HG03457 (cell line): ENCODE measurements at regions not wholly inside any gene's neighbourhood (a gene's known extent, or its start where the extent isn't known, plus 50 kb on each side); places are given as distances from the start of the nearest gene placed in this dataset.
"Not testable (repeated sequence)": the region's sequence is repeated elsewhere in the genome, so short reads cannot be mapped to it uniquely, and the experiment has no call there.

Experiments
- ATAC-seq: cut with Tn5 transposase; IDR thresholded peaks from one replicate; pipeline ENCODE4 v1.9.1; 2021; ENCODE audit warnings: moderate number of reproducible peaks; ENCODE audit not compliant: unreplicated experiment

DNA sequence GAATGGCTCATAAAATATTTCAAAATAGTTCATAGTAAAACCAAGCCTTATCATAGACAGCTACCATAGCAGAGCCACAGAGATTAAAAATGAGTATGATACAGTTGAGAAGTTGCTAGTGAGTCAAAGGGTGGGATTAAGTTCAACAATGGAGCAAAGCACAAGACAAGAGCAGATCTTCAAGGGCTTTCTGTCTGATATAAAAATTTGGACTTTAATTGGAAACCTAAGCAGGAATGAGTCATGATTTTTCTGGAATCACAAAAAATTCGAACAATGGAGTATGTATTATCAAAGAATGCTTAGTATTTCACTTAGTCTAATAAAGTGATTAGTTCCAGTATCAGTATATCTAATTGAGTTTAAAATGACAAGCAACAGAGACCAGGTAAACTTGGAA is 487.3 kb upstream of the NETO1 start:
- no peak for ATAC-seq

DNA sequence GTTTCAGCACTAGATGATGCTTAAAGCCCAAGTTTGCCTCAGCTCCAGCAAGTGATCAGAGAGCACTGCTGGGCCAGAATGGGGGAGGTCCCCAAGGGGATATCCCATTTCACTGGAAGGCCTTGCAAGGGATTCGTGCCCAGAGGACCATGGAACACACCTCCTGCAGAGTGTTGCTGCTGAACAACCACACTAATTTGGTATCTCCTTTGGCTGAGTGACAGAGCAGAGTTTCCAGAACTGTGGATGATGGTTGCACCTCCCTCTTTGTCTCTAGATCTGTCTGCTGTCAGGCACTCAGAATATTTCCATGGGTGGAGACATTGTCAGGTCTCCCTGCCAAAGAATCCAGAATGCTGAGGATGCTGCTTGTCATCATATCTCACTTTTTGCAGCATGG is 484.8 kb upstream of the NETO1 start:
- no peak for ATAC-seq

DNA sequence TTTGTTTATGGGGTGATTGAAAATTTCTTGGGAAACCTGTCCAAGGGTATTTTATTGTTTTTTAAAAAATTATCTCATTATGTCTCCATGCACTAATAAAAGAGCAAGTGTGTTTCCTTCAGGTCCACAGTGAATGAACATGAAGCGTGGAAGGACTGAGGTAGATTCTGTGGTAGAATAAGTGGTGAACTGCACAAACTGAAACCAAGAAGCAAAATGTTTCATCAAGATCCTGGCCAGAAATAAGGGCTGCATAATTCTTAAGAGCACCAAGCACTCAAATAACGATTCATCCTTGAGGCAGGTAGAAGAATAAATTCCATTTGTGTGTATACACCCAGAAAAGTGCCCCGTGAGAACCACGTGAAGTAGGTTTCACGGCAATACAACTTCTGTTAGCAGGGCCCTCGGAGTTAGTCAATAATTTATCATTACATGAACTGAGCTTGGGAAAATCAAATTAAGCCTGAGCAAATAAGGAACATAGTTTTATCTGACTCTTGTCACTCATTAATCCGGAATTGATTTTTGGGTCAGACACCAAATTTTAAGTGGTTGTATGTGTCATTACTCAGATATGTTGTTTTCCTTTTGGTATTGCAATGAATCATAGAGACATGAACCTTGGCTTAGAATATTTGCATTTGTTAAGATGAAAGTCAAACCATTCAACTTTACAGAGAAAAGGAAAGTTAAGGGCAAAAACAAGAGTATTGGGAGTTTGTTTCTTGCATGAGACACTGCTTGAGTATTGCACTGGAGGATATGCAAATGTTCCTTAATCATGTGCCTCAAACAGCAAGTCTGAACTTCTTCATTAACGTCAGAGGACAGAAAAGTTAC is 472.6 kb upstream of the NETO1 start:
- ATAC-seq, result no peak

DNA sequence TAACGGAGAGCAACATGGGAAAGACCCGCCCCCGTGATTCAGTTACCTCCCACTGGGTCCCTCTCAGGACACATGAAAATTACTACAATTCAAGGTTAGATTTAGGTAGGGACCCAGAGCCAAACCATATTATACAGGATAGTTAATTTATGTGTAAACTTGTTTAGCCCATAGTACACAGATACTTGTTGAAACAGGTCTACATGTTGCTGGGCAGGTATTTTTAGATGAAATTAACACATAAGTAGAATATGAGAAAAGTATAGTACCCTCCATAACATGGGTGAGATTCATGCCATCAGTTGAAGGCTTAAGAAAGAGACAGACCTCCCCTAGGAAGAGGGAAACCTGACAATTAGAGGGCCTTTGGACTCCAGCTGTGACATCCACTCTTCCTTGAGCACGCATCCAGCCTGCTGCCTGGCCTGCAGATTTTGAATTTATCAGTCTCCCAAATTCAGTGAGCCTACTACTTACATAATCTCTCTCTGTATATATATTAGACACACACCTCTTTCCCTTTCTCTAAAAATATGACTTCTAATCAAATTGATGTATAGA is 463.5 kb upstream of the NETO1 start:
- no peak for ATAC-seq

DNA sequence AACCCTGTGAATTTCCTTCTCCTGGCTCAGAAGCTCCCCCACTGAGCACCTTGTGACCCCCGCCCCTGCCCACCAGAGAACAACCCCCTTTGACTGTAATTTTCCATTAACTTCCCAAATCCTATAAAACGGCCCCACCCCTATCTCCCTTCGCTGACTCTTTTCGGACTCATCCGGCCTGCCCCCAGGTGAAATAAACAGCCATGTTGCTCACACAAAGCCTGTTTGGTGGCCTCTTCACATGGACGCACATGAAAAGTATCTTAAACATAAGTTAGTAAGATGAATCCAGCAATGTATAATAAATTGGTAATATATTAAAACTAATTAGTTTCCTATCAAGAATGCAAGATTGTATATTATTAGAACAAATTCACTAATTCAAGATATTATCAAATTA is 462.3 kb upstream of the NETO1 start:
- ATAC-seq, result not testable (repeated sequence)

DNA sequence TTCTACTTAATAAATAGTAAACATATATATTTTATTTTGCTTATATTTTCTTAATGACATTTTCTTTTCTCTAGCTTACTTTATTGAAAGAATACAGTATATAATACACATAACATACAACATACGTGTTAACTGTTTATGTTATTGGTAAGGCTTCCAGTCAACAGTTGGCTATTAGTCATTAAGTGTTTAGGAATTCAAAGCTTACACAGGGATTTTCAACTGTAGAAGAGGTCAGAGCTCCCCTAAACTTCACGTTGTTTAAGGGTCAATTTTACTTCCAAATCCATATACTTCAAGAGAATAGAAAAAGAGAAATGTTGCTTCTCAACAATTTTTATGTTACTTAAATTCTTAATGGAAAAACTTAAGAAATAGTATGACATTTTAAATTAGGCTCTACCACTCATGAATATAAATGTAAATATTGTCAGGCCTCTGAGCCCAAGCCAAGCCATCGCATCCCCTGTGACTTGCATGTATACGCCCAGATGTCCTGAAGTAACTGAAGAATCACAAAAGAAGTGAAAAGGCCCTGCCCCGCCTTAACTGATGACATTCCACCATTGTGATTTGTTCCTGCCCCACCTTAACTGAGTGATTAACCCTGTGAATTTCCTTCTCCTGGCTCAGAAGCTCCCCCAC is 456.5 kb upstream of the NETO1 start:
- ATAC-seq, result not testable (repeated sequence)

DNA sequence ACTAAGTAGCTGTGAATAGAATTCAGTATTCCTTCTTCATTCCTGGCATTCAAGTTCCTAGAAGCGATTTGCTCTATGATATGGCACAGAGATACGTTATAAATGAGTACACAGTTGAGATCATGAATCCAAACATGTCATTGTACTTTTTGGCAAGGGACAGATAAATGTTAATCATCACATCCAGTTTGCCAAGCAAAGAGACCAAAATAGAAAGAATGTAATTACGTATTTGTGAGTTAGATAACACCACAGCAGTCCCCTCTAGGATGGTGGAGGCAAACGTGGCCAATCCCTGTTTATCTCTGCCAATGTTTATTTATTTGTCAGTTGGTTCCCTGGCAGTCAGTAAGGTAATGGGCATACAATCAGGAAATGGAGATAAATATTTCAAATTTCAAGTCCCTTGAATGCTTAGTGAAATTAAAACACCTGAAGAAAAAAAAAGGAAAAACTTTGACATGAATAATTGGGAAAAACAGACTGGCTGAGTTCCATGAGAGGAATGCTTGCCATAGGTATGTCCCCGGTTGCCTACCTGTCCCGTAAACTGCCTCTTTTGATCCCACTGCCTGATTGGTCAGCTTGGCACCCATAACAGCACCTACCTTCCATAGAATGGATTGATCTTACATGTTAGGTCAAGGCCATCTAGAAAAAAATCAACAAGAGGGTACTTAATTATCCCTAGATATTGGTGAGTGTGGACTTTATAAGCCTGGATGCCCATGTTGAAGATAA is 451.1 kb upstream of the NETO1 start:
- ATAC-seq, result no peak

DNA sequence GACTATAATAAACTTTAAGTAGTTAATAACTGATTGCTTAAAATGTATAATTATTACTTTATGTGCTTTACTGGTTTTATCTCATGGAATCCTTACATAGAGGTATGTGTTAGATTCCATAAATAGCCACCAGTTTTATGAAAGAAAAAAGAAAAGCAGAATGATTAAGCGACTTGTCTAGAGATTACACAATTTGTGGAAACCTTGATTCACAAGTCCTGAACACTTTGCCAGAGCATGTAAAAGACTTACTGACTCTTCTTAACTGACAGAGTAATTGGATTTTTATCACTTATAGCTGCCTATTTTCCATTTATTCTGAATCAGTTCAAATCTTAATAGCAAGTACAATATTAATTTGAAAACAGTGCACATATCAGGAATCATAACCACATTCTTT is 448.7 kb upstream of the NETO1 start:
- no peak for ATAC-seq

DNA sequence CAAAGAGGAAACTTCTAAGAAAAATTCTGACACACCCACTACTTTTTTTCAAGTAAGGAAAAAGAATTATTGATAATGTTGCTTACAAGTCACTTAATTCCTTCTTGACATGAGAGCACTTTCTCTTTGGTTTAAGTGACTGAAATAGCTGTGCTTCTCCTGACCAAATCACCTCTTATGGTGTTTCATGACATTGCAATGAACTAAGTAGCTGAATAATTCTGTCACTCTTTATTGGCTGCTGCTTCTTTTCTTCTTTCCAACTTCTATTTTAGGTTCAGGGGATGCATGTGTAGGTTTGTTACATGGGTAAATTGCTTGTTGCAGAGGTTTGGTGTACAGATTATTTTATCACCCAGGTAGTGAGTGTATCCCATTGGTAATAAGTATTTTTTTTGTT is 447.6 kb upstream of the NETO1 start:
- ATAC-seq, result no peak

DNA sequence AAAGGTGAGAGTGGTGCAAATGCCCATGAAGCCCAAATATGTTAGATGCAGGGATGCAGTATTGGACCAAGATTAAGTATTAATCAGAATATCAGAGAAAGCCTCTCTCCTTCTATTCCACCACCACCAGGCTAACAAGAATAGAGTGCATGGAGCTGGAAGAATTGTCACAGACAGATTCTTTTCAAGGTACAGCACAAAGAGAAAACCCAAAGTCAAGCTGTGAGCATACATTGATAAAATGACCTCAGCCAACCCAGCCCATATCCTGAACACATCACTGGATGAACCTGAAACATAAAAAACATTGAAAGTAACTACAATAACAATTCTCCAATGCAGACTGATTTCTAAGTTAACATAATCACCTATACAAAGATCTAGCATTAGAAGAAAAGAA is 445.7 kb upstream of the NETO1 start:
- no peak for ATAC-seq

DNA sequence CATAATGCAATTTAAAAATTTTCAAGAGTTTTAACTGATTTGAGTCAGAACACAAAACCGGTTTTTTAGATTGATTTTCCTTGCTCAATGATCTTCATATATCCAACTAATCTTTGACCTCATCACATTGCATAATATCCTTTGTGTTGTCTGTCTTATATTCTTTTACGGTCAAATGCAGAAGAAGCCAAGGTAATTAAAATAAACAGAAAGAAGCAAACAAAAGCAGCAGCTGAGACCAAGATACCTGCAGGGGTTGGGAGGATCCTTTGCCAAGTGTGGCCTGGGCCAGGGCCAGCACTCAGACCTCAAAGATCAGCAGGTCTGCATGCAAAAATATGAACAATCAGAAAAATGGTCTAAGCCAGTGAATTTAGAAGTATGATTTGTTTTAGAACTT is 428.9 kb upstream of the NETO1 start:
- ATAC-seq, result no peak

DNA sequence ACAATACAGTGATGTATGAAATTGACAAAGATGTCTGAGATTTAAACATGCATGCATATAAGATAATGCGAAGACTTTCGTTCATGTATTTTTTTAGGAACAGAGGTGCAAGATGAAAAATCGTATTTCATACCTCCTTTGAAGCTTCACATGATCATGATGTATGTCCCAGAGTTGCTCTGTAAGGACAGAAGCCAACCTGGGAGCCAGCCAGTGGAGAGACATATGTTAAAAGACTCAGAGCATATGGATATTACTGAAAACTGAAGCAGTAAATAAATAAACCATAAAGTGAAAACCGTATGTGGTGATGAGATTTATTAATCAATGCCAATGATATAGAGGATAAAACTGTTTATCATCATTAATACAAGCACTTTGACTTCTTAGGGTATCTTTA is 424.4 kb upstream of the NETO1 start:
- ATAC-seq, result no peak

DNA sequence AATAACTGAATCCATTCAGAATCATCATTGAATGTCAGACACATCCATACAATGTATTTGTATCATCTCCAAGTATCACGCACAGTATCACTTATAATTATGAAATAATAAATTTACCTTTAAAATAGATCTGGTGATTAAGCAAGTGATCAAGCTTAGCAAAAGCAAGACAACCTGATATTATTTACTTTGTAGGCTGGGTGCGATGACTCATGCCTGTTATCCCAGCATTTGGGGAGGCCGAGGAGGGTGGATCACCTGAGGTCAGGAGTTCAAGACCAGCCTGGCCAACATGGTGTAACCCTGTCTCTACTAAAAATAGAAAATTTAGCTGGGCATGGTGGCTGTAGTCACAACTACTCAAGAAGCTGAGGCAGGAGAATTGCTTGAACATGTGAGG is 421.0 kb upstream of the NETO1 start:
- no peak for ATAC-seq

DNA sequence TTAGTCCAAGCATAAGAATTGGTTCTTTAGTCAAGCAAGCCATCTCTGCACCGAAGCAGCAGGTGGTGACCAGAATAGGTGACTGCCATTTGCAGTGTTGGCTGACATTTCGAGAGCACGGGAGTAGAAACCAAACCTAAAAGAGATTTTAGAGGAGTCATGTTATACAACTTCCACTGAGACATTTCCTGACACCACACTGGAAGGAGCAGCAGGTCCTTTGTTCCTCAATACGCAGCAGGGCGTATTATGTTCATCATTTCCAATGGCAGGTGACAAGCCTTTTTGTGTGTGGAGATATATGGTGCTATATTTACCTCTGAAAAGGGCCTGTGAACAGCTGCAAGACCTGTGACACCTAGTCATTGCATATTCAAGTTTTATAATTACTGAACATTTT is 418.8 kb upstream of the NETO1 start:
- ATAC-seq, result no peak

DNA sequence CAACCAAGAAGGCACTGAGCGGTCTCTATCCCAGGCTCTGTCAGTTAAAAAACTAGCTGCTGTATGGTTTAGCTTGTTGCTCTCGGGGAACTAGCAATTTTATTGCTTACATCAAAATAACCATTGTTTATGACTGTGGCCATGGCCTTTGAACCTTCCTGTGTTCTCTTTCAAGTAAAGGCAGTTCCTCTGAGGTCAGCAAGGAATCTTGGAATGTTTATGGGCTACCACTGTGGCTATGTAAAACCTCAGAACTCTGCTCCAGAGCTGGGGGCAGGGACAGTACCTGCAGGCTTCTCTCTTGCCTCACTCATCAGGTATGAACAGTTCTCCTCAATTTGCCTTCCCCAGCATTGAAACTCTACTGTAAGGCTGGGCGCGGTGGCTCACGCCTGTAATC is 416.0 kb upstream of the NETO1 start:
- ATAC-seq, result no peak

DNA sequence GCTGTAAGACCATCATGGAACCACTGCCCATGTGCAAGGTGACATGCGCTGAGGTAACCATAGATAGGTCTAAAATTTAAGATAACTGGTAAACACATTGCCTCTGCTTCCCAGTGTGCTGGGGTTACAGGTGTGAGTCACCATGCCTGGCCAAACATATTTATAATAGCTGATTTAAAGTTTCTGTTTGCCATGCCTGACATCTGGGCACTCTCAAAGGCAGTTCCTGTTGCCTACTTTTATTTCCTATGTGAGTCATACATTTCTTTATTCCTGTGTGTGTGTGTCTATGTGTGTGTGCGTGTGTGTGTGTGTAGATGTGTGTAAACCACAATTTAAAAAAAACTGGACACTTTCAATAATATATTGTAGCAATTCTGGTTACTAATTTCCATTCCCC is 415.2 kb upstream of the NETO1 start:
- no peak for ATAC-seq

DNA sequence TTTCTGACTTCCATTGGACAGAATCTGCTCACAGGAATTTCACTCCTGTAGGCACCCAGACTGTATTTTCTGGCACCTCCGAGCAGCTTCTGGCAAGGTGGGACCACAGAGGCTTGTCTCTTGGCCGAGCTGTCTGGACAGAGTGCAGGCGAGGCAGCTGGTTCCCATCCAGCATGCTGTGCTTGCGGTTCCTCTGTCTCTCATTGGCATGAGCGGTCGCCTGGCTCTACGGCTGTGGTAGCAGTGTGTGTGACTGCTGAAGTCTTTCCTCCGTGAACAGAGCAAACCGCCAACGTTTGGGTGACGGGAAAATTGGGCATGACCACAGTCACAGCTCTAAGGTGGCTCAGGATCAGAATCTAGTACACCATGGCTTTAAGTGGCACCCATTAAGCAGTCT is 411.7 kb upstream of the NETO1 start:
- no peak for ATAC-seq

DNA sequence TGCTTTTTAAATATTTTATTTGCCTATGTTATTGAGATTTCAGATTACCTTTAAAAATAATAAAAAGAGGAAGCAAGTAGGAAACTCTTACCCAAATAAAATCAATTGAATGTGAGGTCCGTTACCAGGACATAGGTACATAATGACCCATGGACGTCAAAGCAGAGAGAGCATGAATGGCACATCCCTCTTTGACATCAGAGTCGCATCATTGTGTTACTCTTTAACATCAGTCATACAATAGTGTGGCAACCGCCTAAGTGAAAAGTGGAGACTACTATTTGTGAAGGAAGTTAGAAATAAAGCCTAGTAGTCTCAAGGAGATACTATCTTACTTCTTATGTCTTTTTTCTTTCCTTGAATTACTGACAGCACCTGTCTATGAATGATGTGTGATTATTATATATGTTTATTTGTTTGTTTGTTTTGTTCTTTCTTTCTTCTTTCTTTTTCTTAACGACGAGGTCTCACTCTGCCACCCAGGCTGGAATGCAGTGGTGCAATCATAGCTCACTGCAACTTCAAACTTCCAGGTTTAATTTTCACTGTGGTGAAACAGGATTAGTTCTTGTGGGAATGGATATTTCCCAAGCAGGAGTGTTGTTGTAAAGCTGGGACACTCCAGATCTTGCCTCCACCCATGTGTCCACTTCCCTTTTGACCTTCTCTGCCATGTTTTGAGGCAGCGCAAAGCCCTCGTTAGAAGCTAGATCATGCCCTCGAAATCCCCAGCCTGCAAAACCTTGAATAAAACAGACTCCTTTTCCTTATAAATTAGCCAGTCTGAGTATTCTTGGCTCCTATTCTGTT is 407.2 kb upstream of the NETO1 start:
- no peak for ATAC-seq

DNA sequence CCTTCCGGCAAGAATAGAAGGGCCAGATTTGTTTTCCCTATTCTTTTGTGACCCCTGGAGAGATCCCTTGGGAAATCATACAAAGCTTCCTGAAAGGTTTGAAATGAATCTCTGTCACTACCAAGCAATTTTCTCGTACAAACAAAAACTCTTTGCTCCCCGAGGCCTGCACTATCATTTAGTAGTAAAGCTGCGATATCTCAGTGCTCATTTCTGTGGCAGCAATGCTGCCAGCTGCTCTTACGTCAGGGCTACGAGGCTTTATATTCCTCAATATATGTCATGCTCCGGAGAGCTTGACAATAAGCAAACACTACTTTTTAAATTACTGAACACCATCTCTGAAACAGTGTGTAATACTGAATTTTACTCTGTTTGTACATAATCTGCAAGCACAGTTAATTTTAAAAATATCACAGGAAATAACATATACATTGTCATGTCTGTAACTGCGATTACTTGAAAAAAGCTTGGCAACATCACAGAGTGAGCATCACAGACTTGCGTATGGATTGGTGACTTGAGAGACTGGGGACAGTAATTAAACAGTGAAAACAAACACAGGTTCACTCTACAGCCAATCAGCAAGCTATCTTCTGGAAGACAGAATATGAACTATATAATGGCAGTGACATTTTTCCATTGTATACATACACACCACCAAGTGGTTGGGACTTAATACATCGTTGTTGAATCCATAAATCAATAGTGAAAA is 403.3 kb upstream of the NETO1 start:
- no peak for ATAC-seq

DNA sequence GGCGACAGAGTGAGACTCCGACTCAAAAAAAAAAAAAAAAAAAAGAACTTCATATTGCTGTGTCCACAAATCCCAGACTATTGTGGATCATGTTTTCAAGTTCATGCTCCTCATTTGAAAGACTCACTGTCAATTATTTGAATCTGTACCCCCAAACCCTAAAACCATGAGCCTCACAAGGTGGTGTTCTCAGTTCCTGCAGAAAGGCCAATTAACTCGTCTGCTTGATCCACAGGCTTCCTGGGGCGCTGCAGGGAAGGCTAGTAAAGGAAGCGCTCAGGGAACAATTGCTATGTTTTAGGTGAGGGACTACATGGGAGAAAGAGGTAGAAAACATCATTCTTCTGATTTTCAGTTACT is 396.8 kb upstream of the NETO1 start:
- no peak for ATAC-seq
